Fibroblast of the aortic adventitia (primary cell): ENCODE measurements at regions not wholly inside any gene's neighbourhood (a gene's known extent, or its start where the extent isn't known, plus 50 kb on each side); places are given as distances from the start of the nearest gene placed in this dataset.

ENCODE experiments used
- DNase-seq: peaks from one replicate; pipeline ENCODE4 v3.0.0-alpha.2; 2010; ENCODE audit warnings: low read depth
- H3K4me3 ChIP-seq: 2 replicates; pipeline ENCODE4 v1.5.1; 2011; ENCODE audit warnings: low read depth, mild to moderate bottlenecking, control low read depth, low read length, moderate library complexity
- TF ChIP-seq, protein P1 (sequence below): IDR thresholded peaks from 2 replicates; pipeline ENCODE4 v1.5.1; 2011; ENCODE audit warnings: mild to moderate bottlenecking, low read length, control low read depth, inconsistent platforms; ENCODE audit not compliant: insufficient read depth

DNA sequence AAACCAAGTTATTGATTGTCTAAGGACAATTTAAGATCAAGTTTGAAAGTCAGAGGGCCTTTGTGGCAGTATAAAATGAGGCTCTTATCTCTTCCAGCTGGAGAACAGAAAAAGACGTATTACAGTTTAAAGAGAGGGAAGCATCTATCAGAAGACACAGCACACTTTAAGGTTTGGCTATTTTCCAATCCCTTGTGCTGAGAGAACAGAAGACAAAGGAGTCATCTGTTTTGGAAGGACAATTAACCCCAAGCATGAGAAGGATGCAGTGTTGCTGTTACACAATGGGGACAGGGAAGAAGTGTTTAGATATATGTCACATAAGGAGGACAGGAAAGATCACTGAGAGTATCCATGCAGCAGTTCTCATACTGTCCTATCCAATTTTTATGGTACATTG lies 1224.2 kb upstream of the SORCS1 start:
- TF ChIP-seq, protein P1, sequence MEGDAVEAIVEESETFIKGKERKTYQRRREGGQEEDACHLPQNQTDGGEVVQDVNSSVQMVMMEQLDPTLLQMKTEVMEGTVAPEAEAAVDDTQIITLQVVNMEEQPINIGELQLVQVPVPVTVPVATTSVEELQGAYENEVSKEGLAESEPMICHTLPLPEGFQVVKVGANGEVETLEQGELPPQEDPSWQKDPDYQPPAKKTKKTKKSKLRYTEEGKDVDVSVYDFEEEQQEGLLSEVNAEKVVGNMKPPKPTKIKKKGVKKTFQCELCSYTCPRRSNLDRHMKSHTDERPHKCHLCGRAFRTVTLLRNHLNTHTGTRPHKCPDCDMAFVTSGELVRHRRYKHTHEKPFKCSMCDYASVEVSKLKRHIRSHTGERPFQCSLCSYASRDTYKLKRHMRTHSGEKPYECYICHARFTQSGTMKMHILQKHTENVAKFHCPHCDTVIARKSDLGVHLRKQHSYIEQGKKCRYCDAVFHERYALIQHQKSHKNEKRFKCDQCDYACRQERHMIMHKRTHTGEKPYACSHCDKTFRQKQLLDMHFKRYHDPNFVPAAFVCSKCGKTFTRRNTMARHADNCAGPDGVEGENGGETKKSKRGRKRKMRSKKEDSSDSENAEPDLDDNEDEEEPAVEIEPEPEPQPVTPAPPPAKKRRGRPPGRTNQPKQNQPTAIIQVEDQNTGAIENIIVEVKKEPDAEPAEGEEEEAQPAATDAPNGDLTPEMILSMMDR: no peak
- no peak for DNase-seq
- H3K4me3 ChIP-seq: no peak overlapping the region

DNA sequence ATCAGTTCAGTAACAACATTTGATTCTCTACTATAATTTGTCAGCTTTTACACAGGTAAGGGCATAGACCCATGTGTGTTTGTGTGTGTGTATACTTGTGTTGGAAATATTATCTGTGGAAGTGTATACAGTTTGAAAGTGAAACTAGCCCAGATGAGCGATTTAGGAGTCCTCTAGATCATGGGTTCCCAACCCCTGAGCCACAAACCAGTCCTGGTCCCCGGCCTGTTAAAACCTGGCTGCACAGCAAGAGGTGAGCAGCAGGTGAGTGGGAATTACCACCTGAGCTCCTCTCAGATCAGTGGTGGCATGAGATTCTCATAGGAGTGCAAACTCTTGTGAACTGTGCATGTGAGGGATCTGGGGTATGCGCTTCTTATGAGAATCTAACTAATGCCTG lies 1221.5 kb upstream of the SORCS1 start:
- H3K4me3 ChIP-seq: no peak overlapping the region
- DNase-seq: no peak
- TF ChIP-seq, protein P1: no peak

DNA sequence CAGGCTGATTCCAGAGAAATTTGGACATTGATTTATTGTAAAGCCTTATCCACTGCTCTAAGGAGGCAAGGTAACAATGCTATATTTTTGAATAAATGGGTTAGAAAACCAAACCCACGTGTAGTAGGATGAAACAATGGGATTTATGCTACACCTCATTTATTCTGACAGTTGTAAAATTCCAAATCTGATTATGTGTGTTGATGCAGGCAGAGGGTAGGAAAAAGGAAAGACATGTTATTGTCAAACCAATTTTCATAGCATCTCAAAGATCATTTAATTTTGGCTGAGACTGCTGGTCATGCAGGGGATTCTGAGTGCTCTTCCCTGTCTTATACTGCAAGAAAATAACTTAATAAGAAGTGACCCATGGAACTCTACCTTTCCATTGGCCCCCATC lies 1219.9 kb upstream of the SORCS1 start:
- no peak for DNase-seq
- TF ChIP-seq, protein P1: no peak
- no peak overlapping the region for H3K4me3 ChIP-seq

DNA sequence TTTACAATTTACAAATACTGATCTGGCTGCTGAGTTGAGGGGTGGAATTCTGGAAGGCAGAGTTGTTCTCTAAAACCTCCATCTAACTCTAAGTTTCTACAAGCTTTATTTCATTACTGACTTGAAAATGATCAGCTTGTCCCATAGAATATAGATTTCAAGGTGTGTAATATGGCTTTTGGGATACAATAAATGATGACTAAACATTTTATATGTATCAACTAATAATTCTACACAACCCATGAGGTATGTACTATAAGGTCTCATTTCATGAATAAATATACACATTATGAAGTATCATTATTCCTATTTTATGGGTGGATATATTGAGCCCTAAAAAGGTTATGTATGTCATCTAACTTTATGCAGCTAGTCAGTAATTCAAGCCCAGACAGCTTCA lies 1214.3 kb upstream of the SORCS1 start:
- TF ChIP-seq, protein P1: no peak
- DNase-seq: no peak

DNA sequence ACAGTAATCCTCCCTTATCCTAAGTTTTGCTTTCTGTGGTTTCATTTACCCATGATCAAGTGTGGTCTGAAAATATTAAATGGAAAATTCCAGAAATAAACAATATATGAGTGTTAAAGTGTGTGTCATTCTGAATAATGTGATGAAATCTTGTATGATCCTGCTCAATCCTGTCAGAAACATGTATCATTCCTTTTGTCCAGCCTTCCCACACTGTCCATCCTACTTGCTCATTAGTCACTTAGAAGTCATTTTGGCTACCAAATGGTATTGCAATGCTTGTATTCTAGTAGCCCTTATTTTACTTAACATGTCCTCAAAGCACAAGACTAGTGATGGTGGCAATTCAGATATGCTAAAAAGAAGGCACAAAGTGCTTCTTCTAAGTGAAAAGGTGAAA lies 1211.2 kb upstream of the SORCS1 start:
- no peak overlapping the region for H3K4me3 ChIP-seq
- TF ChIP-seq, protein P1: no peak
- peak; percentile 44 for DNase-seq

More for the DNA sequence above, 1214.3 kb upstream of the SORCS1 start:
- H3K4me3 ChIP-seq: no peak overlapping the region

DNA sequence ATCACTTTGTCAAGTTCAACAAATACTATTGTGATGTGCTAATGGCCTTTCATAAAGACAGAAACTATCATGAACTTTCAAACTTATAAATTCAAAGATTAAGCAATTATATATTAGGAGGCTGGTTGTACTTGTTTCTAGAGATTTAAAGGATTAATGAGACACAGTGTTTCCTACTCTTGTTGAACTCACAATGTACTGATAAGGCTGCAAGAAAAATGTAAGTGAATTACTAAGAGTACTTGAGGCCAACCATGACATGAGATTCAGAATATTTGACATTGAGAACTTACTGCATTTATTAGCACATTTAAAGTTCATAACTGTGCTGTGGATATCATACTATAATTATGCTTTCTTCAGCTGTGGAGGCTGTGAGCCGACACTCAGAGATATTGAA lies 1210.5 kb upstream of the SORCS1 start:
- no peak for DNase-seq
- TF ChIP-seq, protein P1: no peak
- no peak overlapping the region for H3K4me3 ChIP-seq

DNA sequence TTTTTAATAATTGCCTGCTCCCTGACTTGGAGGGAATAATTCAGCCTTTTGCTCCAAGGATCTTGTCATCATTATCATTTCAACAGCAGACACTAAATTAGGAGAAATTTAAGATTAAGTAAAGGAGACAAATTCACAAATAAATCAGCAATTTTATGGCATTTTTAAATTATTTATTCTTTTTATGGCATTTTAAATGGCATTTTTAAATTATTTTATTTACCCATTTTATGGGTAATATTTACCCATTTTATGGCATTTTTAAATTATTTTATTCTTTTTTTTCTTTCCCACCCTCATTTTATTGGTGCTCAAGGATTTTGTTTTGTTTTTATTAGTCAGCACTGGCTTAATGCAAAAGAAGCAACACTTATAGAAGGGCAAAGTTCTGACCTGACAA lies 1201.0 kb upstream of the SORCS1 start:
- H3K4me3 ChIP-seq: no peak overlapping the region
- TF ChIP-seq, protein P1: no peak
- DNase-seq: no peak
